DOHH2 (cell line): ENCODE measurements at regions not wholly inside any gene's neighbourhood (a gene's known extent, or its start where the extent isn't known, plus 50 kb on each side); places are given as distances from the start of the nearest gene placed in this dataset.

Experiments
- EZH2phosphoT487 ChIP-seq: fragments of 200-600 bp; sonication (generic); IDR thresholded peaks from 2 replicates; pipeline ENCODE4 v1.6.1; 2017; ENCODE audit warnings: borderline replicate concordance, mild to moderate bottlenecking, antibody characterized with exemption, low read length, moderate library complexity, mixed read lengths
- TF ChIP-seq, protein P1 (sequence below): fragments of 200-600 bp; sonication (generic); IDR thresholded peaks from one replicate; pipeline ENCODE4 v1.5.1; 2014; ENCODE audit warnings: antibody characterized with exemption, mild to moderate bottlenecking, low read depth, low read length; ENCODE audit not compliant: poor library complexity, severe bottlenecking

DNA sequence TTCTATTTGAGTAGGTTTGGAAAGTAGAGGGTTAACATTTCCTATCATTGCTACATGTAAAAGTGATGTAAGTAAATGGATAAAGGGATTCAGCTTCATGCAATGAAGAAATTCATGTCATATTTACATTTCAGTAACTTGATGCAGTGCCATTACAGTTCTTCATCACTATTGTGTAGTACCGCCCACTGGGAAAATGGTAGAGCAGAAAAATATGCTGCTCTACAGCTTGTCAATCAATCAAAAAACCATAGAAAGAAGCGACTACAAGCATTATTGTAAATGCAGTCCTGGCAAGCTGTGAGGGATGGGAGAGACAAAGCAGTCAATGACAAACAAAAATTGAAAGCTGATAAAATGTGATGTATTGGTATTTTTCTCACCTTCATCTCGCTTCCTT is 1597.9 kb downstream of the RPA4 start:
- TF ChIP-seq, protein P1, sequence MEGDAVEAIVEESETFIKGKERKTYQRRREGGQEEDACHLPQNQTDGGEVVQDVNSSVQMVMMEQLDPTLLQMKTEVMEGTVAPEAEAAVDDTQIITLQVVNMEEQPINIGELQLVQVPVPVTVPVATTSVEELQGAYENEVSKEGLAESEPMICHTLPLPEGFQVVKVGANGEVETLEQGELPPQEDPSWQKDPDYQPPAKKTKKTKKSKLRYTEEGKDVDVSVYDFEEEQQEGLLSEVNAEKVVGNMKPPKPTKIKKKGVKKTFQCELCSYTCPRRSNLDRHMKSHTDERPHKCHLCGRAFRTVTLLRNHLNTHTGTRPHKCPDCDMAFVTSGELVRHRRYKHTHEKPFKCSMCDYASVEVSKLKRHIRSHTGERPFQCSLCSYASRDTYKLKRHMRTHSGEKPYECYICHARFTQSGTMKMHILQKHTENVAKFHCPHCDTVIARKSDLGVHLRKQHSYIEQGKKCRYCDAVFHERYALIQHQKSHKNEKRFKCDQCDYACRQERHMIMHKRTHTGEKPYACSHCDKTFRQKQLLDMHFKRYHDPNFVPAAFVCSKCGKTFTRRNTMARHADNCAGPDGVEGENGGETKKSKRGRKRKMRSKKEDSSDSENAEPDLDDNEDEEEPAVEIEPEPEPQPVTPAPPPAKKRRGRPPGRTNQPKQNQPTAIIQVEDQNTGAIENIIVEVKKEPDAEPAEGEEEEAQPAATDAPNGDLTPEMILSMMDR, result no peak
- TF ChIP-seq EZH2phosphoT487, result no peak
